ENCODE measurements at regions not wholly inside any gene's neighbourhood (a gene's known extent, or its start where the extent isn't known, plus 50 kb on each side); places are given as distances from the start of the nearest gene placed in this dataset.
"Not testable (repeated sequence)": the region's sequence is repeated elsewhere in the genome, so short reads cannot be mapped to it uniquely, and the experiment has no call there.

- no peak overlapping the region for H3K27ac ChIP-seq (ENCODE audit: low read length)
- ATAC-seq = no peak
- no peak for DNase-seq
- no peaks in the 10 kb centered on the region for H3K4me1 ChIP-seq (ENCODE audit: insufficient read depth, low read length)
- BruUV-seq (replicated peaks) = no TSS peak
- ChIA-PET POLR2A (ENCODE audit: unreplicated experiment) (no interaction called here), CTCF (no interaction called here)
- 0 out of 2 replicates have a peak, but pooled peaks cover 4% of the 10 kb centered on the region for H4K20me1 ChIP-seq (ENCODE audit: low read length)
- no peaks in the 10 kb centered on the region for H3K36me3 ChIP-seq (ENCODE audit: low read depth, low read length)
- H2AFZ ChIP-seq (ENCODE audit: low read length) = no peak overlapping the region
- H3K4me3 ChIP-seq (ENCODE audit: low read length) = no peak overlapping the region
- no peaks in the 10 kb centered on the region for H3K9me2 ChIP-seq (replicated peaks; ENCODE audit: low read length)
- no peaks in the 10 kb centered on the region for H3K27me3 ChIP-seq (ENCODE audit: low read length)
- H3F3A ChIP-seq (ENCODE audit: low read length, unreplicated experiment) = no peaks in the 10 kb centered on the region
- no peak overlapping the region for H3K9ac ChIP-seq (ENCODE audit: low read length)
- no peak overlapping the region for H3K4me2 ChIP-seq (ENCODE audit: low read length)
- intact Hi-C loops (cut with micrococcal nuclease) = no loop called here
- TF ChIP-seq CTCF (conservative IDR thresholded peaks at IDR 0.05; ENCODE audit: low read depth, low read length) = no peak
- H3K9me3 ChIP-seq (ENCODE audit: low read length) = no peaks in the 10 kb centered on the region
- H3K79me2 ChIP-seq (ENCODE audit: low read length) = 0 out of 2 replicates have a peak, but pooled peaks cover 10% of the 10 kb centered on the region
Measured at GRCh38 chr6:144372116-144372515, 87.0 kb downstream of the UTRN start.

- intact Hi-C loops (cut with micrococcal nuclease) = no loop called here
- 0 out of 2 replicates have a peak, but pooled peaks cover 4% of the 10 kb centered on the region for H4K20me1 ChIP-seq (ENCODE audit: low read length)
- H3K4me3 ChIP-seq (ENCODE audit: low read length) = no peak overlapping the region
- no peaks in the 10 kb centered on the region for H3F3A ChIP-seq (ENCODE audit: low read length, unreplicated experiment)
- no TSS peak for BruUV-seq (replicated peaks)
- H3K79me2 ChIP-seq (ENCODE audit: low read length) = 0 out of 2 replicates have a peak, but pooled peaks cover 10% of the 10 kb centered on the region
- no peaks in the 10 kb centered on the region for H3K9me3 ChIP-seq (ENCODE audit: low read length)
- POLR2A ChIA-PET (ENCODE audit: unreplicated experiment) = no interaction called here
- H3K9ac ChIP-seq (ENCODE audit: low read length) = no peak overlapping the region
- no peaks in the 10 kb centered on the region for H3K4me1 ChIP-seq (ENCODE audit: insufficient read depth, low read length)
- ATAC-seq (no peak), DNase-seq (no peak)
- no peaks in the 10 kb centered on the region for H3K27me3 ChIP-seq (ENCODE audit: low read length)
- no peaks in the 10 kb centered on the region for H3K9me2 ChIP-seq (replicated peaks; ENCODE audit: low read length)
- H3K27ac ChIP-seq (ENCODE audit: low read length) = no peak overlapping the region
- no peak overlapping the region for H2AFZ ChIP-seq (ENCODE audit: low read length)
- TF ChIP-seq EZH2 (IDR thresholded peaks at IDR 0.05; ENCODE audit: low read length, unreplicated experiment) (no peak), EZH2phosphoT487 (IDR thresholded peaks at IDR 0.05; ENCODE audit: borderline replicate concordance, low read length) (no peak)
- H3K4me2 ChIP-seq (ENCODE audit: low read length) = no peak overlapping the region
- CTCF ChIA-PET = no interaction called here
- H3K36me3 ChIP-seq (ENCODE audit: low read depth, low read length) = no peaks in the 10 kb centered on the region
Measured at GRCh38 chr6:144372611-144373594, 87.8 kb downstream of the UTRN start.

- H3K9ac ChIP-seq (ENCODE audit: low read length); H3K9me2 ChIP-seq (replicated peaks; ENCODE audit: low read length); H3F3A ChIP-seq (ENCODE audit: low read length, unreplicated experiment); H4K20me1 ChIP-seq (ENCODE audit: low read length); H3K36me3 ChIP-seq (ENCODE audit: low read depth, low read length); H3K4me2 ChIP-seq (ENCODE audit: low read length); POLR2A ChIA-PET (ENCODE audit: unreplicated experiment); DNase-seq; H2AFZ ChIP-seq (ENCODE audit: low read length); ATAC-seq; H3K4me1 ChIP-seq (ENCODE audit: insufficient read depth, low read length); H3K79me2 ChIP-seq (ENCODE audit: low read length); H3K9me3 ChIP-seq (ENCODE audit: low read length); intact Hi-C loops (cut with micrococcal nuclease); H3K4me3 ChIP-seq (ENCODE audit: low read length); CTCF ChIA-PET; H3K27ac ChIP-seq (ENCODE audit: low read length); BruUV-seq (replicated peaks); H3K27me3 ChIP-seq (ENCODE audit: low read length): not testable (repeated sequence)
Measured at GRCh38 chr6:144374525-144374924, 89.4 kb downstream of the UTRN start.

Data from PC-3 (cell line).